Endothelial cell of umbilical vein (primary cell): ENCODE measurements at regions not wholly inside any gene's neighbourhood (a gene's known extent, or its start where the extent isn't known, plus 50 kb on each side); places are given as distances from the start of the nearest gene placed in this dataset.

Experiments used
- EZH2 ChIP-seq: IDR thresholded peaks from 2 replicates; pipeline ENCODE4 v1.6.1; 2012; ENCODE audit warnings: borderline replicate concordance, low read depth, mild to moderate bottlenecking, moderate library complexity, low read length, inconsistent platforms; ENCODE audit not compliant: severe bottlenecking
- FOS ChIP-seq: IDR thresholded peaks from 2 replicates; pipeline ENCODE4 v1.6.1; 2011; ENCODE audit warnings: mild to moderate bottlenecking, low read length, moderate library complexity, borderline replicate concordance; ENCODE audit not compliant: insufficient read depth
- JUN ChIP-seq: IDR thresholded peaks from 2 replicates; pipeline ENCODE4 v1.6.1; 2011; ENCODE audit warnings: borderline replicate concordance, low read depth; ENCODE audit not compliant: insufficient read length, insufficient read depth
- MAX ChIP-seq: IDR thresholded peaks from 2 replicates; pipeline ENCODE4 v1.6.1; 2011; ENCODE audit not compliant: insufficient read depth, insufficient read length
- MYC ChIP-seq: IDR thresholded peaks from one replicate; pipeline ENCODE4 v1.6.1; 2011; ENCODE audit warnings: mild to moderate bottlenecking, low read depth, low read length
- POLR2A ChIP-seq: IDR thresholded peaks from 2 replicates; pipeline ENCODE4 v1.6.1; 2012; ENCODE audit warnings: low read depth, mild to moderate bottlenecking, control low read depth, low read length
- POLR2AphosphoS5 ChIP-seq: IDR thresholded peaks from 2 replicates; pipeline ENCODE4 v1.6.1; 2012; ENCODE audit warnings: low read depth, mild to moderate bottlenecking, control low read depth, low read length, moderate library complexity; ENCODE audit not compliant: insufficient read depth
- TF ChIP-seq, protein P1 (sequence below), 2 donors: IDR thresholded peaks; 1 replicate in 1 of 2; 2 replicates in 1 of 2; pipeline ENCODE4 v1.5.1; 2011; ENCODE audit warnings: low read length in 2 of 2, mild to moderate bottlenecking in 2 of 2, moderate library complexity in 2 of 2, control low read depth in 1 of 2, inconsistent platforms in 1 of 2, low read depth in 1 of 2; ENCODE audit not compliant: insufficient read depth in 1 of 2; ENCODE audit errors: extremely low read depth in 1 of 2

- TF ChIP-seq EZH2 (no peak), POLR2A (no peak), JUN (no peak), FOS (no peak), POLR2AphosphoS5 (no peak), MAX (no peak), MYC (no peak)
- TF ChIP-seq, protein P1, sequence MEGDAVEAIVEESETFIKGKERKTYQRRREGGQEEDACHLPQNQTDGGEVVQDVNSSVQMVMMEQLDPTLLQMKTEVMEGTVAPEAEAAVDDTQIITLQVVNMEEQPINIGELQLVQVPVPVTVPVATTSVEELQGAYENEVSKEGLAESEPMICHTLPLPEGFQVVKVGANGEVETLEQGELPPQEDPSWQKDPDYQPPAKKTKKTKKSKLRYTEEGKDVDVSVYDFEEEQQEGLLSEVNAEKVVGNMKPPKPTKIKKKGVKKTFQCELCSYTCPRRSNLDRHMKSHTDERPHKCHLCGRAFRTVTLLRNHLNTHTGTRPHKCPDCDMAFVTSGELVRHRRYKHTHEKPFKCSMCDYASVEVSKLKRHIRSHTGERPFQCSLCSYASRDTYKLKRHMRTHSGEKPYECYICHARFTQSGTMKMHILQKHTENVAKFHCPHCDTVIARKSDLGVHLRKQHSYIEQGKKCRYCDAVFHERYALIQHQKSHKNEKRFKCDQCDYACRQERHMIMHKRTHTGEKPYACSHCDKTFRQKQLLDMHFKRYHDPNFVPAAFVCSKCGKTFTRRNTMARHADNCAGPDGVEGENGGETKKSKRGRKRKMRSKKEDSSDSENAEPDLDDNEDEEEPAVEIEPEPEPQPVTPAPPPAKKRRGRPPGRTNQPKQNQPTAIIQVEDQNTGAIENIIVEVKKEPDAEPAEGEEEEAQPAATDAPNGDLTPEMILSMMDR (IDR thresholded peaks at IDR 0.05; ENCODE audit: extremely low read depth in 1 of 2, insufficient read depth in 1 of 2, low read depth in 1 of 2, low read length in 2 of 2): no peak
Observed at GRCh38 chr4:32189788-32190187, 1469.6 kb downstream of the PCDH7 start.
